PC-3 (cell line): ENCODE measurements at regions not wholly inside any gene's neighbourhood (a gene's known extent, or its start where the extent isn't known, plus 50 kb on each side); places are given as distances from the start of the nearest gene placed in this dataset.

ENCODE experiments used
- ATAC-seq: fragments of 200-7000 bp; cut with Tn5 transposase; 2 replicates; pipeline ENCODE4 v1.9.1; 2020; ENCODE audit warnings: mild to moderate bottlenecking, moderate library complexity
- BruUV-seq: library from RNA; stranded (reverse); fragments of 400-500 nt; replicated peaks from 2 replicates; lab custom pipeline; 2021; lab: Mats Ljungman, UMichigan
- CTCF ChIA-PET: fragments of 300-600 bp; sonication (Branson Sonifier 250); formaldehyde crosslinking; loops from one replicate; lab custom pipeline; 2022; ENCODE audit warnings: antibody characterized with exemption; lab: Charles Lee
- POLR2A ChIA-PET: fragments of 300-600 bp; sonication (Branson Sonifier 250); formaldehyde crosslinking; loops from one replicate; lab custom pipeline; 2022; ENCODE audit warnings: antibody characterized with exemption; ENCODE audit not compliant: unreplicated experiment; lab: Charles Lee
- DNase-seq: peaks from one replicate; pipeline ENCODE4 v3.0.0-alpha.2; 2015
- H2AFZ ChIP-seq: fragments of 300-600 bp; sonication (generic); 2 replicates; pipeline ENCODE4 v1.6.0; 2016; ENCODE audit warnings: antibody characterized with exemption, low read length
- H3F3A ChIP-seq: fragments of 300-600 bp; sonication (generic); one replicate; pipeline ENCODE4 v1.6.0; 2017; ENCODE audit warnings: antibody characterized with exemption, low read length, control low read depth, mild to moderate bottlenecking; ENCODE audit not compliant: unreplicated experiment
- H3K27ac ChIP-seq: fragments of 300-600 bp; sonication (generic); 2 replicates; pipeline ENCODE4 v1.5.1; 2016; ENCODE audit warnings: mild to moderate bottlenecking, low read length
- H3K27me3 ChIP-seq: fragments of 300-600 bp; sonication (generic); 2 replicates; pipeline ENCODE4 v1.6.1; 2016; ENCODE audit warnings: low read length, mixed read lengths
- H3K36me3 ChIP-seq: fragments of 300-600 bp; sonication (generic); 2 replicates; pipeline ENCODE4 v1.6.1; 2016; ENCODE audit warnings: low read depth, mixed run types, low read length, mixed read lengths
- H3K4me1 ChIP-seq: fragments of 300-600 bp; sonication (generic); 2 replicates; pipeline ENCODE4 v1.5.1; 2016; ENCODE audit warnings: low read length; ENCODE audit not compliant: insufficient read depth
- H3K4me2 ChIP-seq: fragments of 300-600 bp; sonication (generic); 2 replicates; pipeline ENCODE4 v1.6.0; 2016; ENCODE audit warnings: low read length
- H3K4me3 ChIP-seq: fragments of 300-600 bp; sonication (generic); 2 replicates; pipeline ENCODE4 v1.5.1; 2016; ENCODE audit warnings: mild to moderate bottlenecking, low read length, mixed read lengths
- H3K79me2 ChIP-seq: fragments of 300-600 bp; sonication (generic); 2 replicates; pipeline ENCODE4 v1.6.1; 2017; ENCODE audit warnings: low read length, mixed read lengths
- H3K9ac ChIP-seq: fragments of 300-600 bp; sonication (generic); 2 replicates; pipeline ENCODE4 v1.6.0; 2016; ENCODE audit warnings: mild to moderate bottlenecking, low read length
- H3K9me2 ChIP-seq: fragments of 300-600 bp; sonication (generic); replicated peaks from 2 replicates; pipeline ENCODE4 v1.6.1; 2016; ENCODE audit warnings: mixed run types, low read length, mixed read lengths
- H3K9me3 ChIP-seq: fragments of 300-600 bp; sonication (generic); 2 replicates; pipeline ENCODE4 v1.6.1; 2016; ENCODE audit warnings: low read length, mixed read lengths
- H4K20me1 ChIP-seq: fragments of 300-600 bp; sonication (generic); 2 replicates; pipeline ENCODE4 v1.6.1; 2016; ENCODE audit warnings: low read length, mixed read lengths
- EZH2 ChIP-seq: fragments of 300-600 bp; sonication (generic); IDR thresholded peaks from one replicate; pipeline ENCODE4 v1.6.1; 2017; ENCODE audit warnings: antibody characterized with exemption, mild to moderate bottlenecking, low read length; ENCODE audit not compliant: unreplicated experiment
- EZH2phosphoT487 ChIP-seq: fragments of 300-600 bp; sonication (generic); IDR thresholded peaks from 2 replicates; pipeline ENCODE4 v1.6.1; 2018; ENCODE audit warnings: mild to moderate bottlenecking, antibody characterized with exemption, low read length, borderline replicate concordance
- intact Hi-C: fragments of 100-400 bp; cut with micrococcal nuclease; formaldehyde crosslinking; loops from 2 replicates; pipeline ENCODE4 v1.9.0; 2023
- TF ChIP-seq, protein P1 (sequence below): fragments of 300-600 bp; sonication (generic); conservative IDR thresholded peaks from 2 replicates; pipeline ENCODE4 v1.5.1; 2017; ENCODE audit warnings: antibody characterized with exemption, low read depth, mild to moderate bottlenecking, low read length

DNA sequence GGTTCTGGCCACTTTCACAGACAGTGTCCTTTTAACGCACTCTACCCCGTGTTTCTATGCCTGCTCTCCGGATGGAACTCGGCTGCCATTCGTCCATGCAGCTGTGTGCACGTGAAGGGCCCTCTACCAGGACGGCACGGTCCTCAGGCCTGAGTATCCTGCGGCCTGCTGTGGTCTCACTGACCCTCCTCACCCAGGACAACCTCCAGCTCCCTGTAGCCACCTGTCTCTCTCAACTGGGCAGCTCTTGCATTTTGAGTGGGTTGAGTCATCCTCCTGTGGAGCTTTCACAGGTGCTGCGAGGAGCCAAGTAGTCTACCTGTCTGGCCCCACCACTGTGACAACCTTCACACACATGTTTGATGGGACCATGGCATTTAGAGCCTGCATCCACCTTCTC, 321.7 kb upstream of the TSHZ3 start:
- H3K4me3 ChIP-seq = no peak overlapping the region
- CTCF ChIA-PET = no interaction called here

DNA sequence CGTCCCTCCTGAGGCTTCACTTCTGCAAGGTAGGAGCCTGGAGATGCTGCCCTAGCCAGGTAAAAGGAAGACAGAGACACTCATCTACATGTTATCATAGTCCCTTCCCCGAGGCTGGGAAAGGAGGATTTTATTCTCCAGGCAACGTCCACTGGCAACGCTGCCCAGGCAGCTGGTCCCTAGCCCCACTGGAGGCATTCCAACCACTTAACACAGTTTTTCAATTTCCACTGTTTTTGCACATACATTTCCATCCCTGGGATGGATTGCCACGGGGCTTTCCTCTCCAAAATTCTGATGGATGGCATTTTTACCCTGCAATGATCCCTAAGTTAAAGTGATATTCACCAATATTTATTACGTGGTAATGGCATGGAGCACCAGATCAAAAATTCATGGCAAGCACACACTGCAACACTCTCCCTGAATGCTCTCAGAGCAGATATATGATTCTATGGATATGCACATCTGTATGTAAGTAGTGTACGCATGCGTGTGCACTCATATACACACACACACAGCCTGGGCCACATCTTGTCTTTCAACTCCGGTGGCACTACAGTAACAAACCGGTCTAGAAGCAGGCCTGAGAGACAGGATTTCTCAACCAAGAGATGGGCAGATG, 322.3 kb upstream of the TSHZ3 start:
- ATAC-seq (no peak), DNase-seq (no peak)
- ChIA-PET POLR2A (no interaction called here), CTCF (no interaction called here)
- H3K4me2 ChIP-seq = no peak overlapping the region
- H3F3A ChIP-seq = no peaks in the 10 kb centered on the region
- H3K27ac ChIP-seq = no peak overlapping the region
- no peak overlapping the region for H2AFZ ChIP-seq
- H3K4me1 ChIP-seq = no peaks in the 10 kb centered on the region
- no TSS peak for BruUV-seq
- no peaks in the 10 kb centered on the region for H3K27me3 ChIP-seq
- no peaks in the 10 kb centered on the region for H3K79me2 ChIP-seq
- H3K9ac ChIP-seq = no peak overlapping the region
- H3K4me3 ChIP-seq = no peak overlapping the region
- intact Hi-C loops = no loop called here
- no peaks in the 10 kb centered on the region for H4K20me1 ChIP-seq
- H3K9me3 ChIP-seq = no peaks in the 10 kb centered on the region
- no peaks in the 10 kb centered on the region for H3K9me2 ChIP-seq
- TF ChIP-seq EZH2 (no peak), EZH2phosphoT487 (no peak)
- TF ChIP-seq, protein P1, sequence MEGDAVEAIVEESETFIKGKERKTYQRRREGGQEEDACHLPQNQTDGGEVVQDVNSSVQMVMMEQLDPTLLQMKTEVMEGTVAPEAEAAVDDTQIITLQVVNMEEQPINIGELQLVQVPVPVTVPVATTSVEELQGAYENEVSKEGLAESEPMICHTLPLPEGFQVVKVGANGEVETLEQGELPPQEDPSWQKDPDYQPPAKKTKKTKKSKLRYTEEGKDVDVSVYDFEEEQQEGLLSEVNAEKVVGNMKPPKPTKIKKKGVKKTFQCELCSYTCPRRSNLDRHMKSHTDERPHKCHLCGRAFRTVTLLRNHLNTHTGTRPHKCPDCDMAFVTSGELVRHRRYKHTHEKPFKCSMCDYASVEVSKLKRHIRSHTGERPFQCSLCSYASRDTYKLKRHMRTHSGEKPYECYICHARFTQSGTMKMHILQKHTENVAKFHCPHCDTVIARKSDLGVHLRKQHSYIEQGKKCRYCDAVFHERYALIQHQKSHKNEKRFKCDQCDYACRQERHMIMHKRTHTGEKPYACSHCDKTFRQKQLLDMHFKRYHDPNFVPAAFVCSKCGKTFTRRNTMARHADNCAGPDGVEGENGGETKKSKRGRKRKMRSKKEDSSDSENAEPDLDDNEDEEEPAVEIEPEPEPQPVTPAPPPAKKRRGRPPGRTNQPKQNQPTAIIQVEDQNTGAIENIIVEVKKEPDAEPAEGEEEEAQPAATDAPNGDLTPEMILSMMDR = no peak
- no peaks in the 10 kb centered on the region for H3K36me3 ChIP-seq

More for the DNA sequence above, 321.7 kb upstream of the TSHZ3 start:
- POLR2A ChIA-PET = no interaction called here
- Histone ChIP-seq H3K9me3 (no peaks in the 10 kb centered on the region), H3K27ac (no peak overlapping the region), H4K20me1 (no peaks in the 10 kb centered on the region), H3K9me2 (no peaks in the 10 kb centered on the region), H3F3A (no peaks in the 10 kb centered on the region), H3K9ac (no peak overlapping the region), H3K79me2 (no peaks in the 10 kb centered on the region), H2AFZ (no peak overlapping the region), H3K4me2 (no peak overlapping the region), H3K27me3 (no peaks in the 10 kb centered on the region), H3K4me1 (no peaks in the 10 kb centered on the region), H3K36me3 (no peaks in the 10 kb centered on the region)
- DNase-seq (no peak), ATAC-seq (no peak)
- TF ChIP-seq EZH2phosphoT487 = no peak
- TF ChIP-seq EZH2 = no peak
- TF ChIP-seq, protein P1 = no peak
- intact Hi-C loops = no loop called here
- BruUV-seq = no TSS peak

DNA sequence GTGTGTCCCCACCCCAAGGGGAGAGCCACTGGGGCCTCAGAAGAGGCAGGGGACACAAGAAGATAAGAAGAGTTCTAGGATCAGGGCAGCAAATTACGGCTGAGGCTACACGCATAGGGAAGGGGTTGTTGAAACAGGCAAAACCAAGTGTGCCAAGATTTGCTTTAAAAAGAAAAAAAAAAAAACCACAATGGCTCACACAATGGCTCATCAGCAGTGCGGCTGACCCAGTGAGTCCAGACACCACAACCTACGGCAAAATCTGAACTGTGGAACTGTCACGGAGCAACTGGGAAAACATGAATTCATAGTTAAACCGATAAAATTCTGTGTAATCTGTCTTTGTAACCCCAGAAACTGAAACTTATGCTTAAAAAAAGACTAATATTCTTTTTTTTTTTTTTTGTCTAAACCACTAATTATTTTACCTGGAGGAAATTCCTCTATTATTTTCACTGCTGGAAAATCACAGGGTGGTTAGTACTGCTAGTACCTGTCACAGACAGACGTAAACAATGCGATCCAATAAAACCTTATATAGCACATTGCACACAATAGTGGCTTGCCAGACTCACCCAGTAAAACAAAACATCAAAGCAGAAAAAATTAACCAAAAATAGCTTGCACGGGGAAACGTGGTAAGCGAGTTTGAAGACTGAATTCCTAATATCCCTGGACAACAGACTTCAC, 325.4 kb upstream of the TSHZ3 start:
- Histone ChIP-seq H4K20me1 (no peaks in the 10 kb centered on the region), H3K27ac (no peak overlapping the region), H2AFZ (no peak overlapping the region), H3K36me3 (no peaks in the 10 kb centered on the region), H3K9me2 (no peaks in the 10 kb centered on the region), H3K9ac (no peak overlapping the region), H3F3A (no peaks in the 10 kb centered on the region), H3K4me1 (no peaks in the 10 kb centered on the region), H3K9me3 (no peaks in the 10 kb centered on the region), H3K79me2 (no peaks in the 10 kb centered on the region), H3K4me3 (no peak overlapping the region), H3K27me3 (no peaks in the 10 kb centered on the region), H3K4me2 (no peak overlapping the region)
- ChIA-PET CTCF (no interaction called here), POLR2A (no interaction called here)
- ATAC-seq (no peak), DNase-seq (no peak)
- TF ChIP-seq, protein P1 = no peak
- TF ChIP-seq EZH2phosphoT487 = no peak
- no peak for TF ChIP-seq EZH2
- intact Hi-C loops = no loop called here
- no TSS peak for BruUV-seq
